Panc1 (cell line): ENCODE measurements at regions not wholly inside any gene's neighbourhood (a gene's known extent, or its start where the extent isn't known, plus 50 kb on each side); places are given as distances from the start of the nearest gene placed in this dataset.

ENCODE experiments used
- ATAC-seq: fragments of 200-7000 bp; cut with Tn5 transposase; 2 replicates; pipeline ENCODE4 v1.9.1; 2020; ENCODE audit warnings: mild to moderate bottlenecking, moderate library complexity
- BruUV-seq: library from RNA; stranded (reverse); fragments of 400-500 nt; replicated peaks from 2 replicates; lab custom pipeline; 2021; lab: Mats Ljungman, UMichigan
- CTCF ChIA-PET: fragments of 300-600 bp; sonication (Branson Sonifier 250); formaldehyde crosslinking; loops from one replicate; lab custom pipeline; 2022; ENCODE audit warnings: antibody characterized with exemption; lab: Charles Lee
- POLR2A ChIA-PET: fragments of 300-600 bp; sonication (Branson Sonifier 250); formaldehyde crosslinking; loops from one replicate; lab custom pipeline; 2022; ENCODE audit warnings: antibody characterized with exemption; lab: Charles Lee
- DNase-seq: peaks from one replicate; pipeline ENCODE4 v3.0.0-alpha.2; 2010; ENCODE audit warnings: low read depth, low spot score
- H3K27ac ChIP-seq: 2 replicates; pipeline ENCODE4 v1.5.1; 2011; ENCODE audit warnings: mild to moderate bottlenecking, low read length, inconsistent platforms
- H3K27me3 ChIP-seq: fragments of 200-500 bp; sonication (Bioruptor generic); 2 replicates; pipeline ENCODE4 v1.6.0; 2014; ENCODE audit warnings: low read length, inconsistent platforms; ENCODE audit not compliant: control insufficient read depth, insufficient read depth
- H3K36me3 ChIP-seq: fragments of 200-500 bp; sonication (Bioruptor generic); 2 replicates; pipeline ENCODE4 v1.5.1; 2014; ENCODE audit warnings: inconsistent platforms, mild to moderate bottlenecking, low read length, moderate library complexity; ENCODE audit not compliant: control insufficient read depth, insufficient read depth
- H3K4me1 ChIP-seq: 2 replicates; pipeline ENCODE4 v1.5.1; 2011; ENCODE audit warnings: inconsistent platforms, mild to moderate bottlenecking, low read length, moderate library complexity; ENCODE audit not compliant: control insufficient read depth, insufficient read depth
- H3K4me3 ChIP-seq, 2 experiments: 2 replicates each; pipeline ENCODE4 v1.5.1; 2011 to 2012; ENCODE audit warnings: low read depth in 2 of 2, low read length in 2 of 2, mild to moderate bottlenecking in 2 of 2, inconsistent platforms in 1 of 2, moderate library complexity in 1 of 2
- H3K9me3 ChIP-seq: fragments of 200-500 bp; sonication (Bioruptor generic); 2 replicates; pipeline ENCODE4 v1.5.1; 2014; ENCODE audit warnings: low read depth, mild to moderate bottlenecking, inconsistent platforms, low read length, moderate library complexity; ENCODE audit not compliant: control insufficient read depth, insufficient read depth
- POLR2AphosphoS5 ChIP-seq: IDR thresholded peaks from 2 replicates; pipeline ENCODE4 v1.6.1; 2012; ENCODE audit warnings: mild to moderate bottlenecking, low read depth, low read length, moderate library complexity
- SIN3A ChIP-seq: IDR thresholded peaks from 2 replicates; pipeline ENCODE4 v1.6.1; 2012; ENCODE audit warnings: low read depth, mild to moderate bottlenecking, low read length, moderate library complexity, borderline replicate concordance; ENCODE audit not compliant: insufficient read depth
- TCF7L2 ChIP-seq: IDR thresholded peaks from 2 replicates; pipeline ENCODE4 v1.6.1; 2011; ENCODE audit warnings: mild to moderate bottlenecking, low read depth, low read length, inconsistent platforms
- in situ Hi-C: cut with HindIII; loops from 2 replicates; pipeline ENCODE4 v1.10.0; 2016; ENCODE audit warnings: low sequenced_read_pairs, low pct_unique_long_range_greater_than_20kb
- intact Hi-C: fragments of 100-400 bp; cut with micrococcal nuclease; formaldehyde crosslinking; loops from one replicate; pipeline ENCODE4 v1.10.0; 2022; ENCODE audit not compliant: unreplicated experiment
- TF ChIP-seq, protein P1 (sequence below), 2 experiments: IDR thresholded peaks; 2 replicates each; pipeline ENCODE4 v1.6.1; 2011 to 2012; ENCODE audit warnings: low read depth in 2 of 2, control low read depth in 1 of 2, low read length in 1 of 2, mild to moderate bottlenecking in 1 of 2, moderate library complexity in 1 of 2; ENCODE audit not compliant: insufficient read depth in 1 of 2
- TF ChIP-seq, protein P2 (sequence below): fragments of 450-650 bp; IDR thresholded peaks from 2 replicates; pipeline ENCODE4 v1.5.1; 2017; ENCODE audit warnings: mild to moderate bottlenecking

DNA sequence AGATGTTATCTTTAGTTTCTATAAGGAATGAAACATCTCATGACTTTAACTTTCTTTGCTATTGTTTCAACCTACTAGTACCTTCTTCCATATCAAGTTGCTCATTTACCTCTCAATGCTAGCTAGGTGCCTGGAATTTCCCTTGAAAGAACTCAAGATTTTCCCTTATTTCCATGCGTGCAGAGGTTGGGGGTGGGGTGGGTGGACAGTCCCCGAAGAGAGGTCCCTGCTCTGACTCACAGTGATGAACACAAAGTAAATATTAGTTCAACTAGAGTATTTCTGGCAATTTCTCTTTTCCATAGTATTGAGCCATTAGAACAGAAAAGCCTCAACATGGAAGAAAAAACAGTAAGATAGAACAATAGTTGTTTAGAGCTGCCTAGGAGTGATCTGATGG is 239.0 kb upstream of the ZP4 start:
- TF ChIP-seq, protein P1, sequence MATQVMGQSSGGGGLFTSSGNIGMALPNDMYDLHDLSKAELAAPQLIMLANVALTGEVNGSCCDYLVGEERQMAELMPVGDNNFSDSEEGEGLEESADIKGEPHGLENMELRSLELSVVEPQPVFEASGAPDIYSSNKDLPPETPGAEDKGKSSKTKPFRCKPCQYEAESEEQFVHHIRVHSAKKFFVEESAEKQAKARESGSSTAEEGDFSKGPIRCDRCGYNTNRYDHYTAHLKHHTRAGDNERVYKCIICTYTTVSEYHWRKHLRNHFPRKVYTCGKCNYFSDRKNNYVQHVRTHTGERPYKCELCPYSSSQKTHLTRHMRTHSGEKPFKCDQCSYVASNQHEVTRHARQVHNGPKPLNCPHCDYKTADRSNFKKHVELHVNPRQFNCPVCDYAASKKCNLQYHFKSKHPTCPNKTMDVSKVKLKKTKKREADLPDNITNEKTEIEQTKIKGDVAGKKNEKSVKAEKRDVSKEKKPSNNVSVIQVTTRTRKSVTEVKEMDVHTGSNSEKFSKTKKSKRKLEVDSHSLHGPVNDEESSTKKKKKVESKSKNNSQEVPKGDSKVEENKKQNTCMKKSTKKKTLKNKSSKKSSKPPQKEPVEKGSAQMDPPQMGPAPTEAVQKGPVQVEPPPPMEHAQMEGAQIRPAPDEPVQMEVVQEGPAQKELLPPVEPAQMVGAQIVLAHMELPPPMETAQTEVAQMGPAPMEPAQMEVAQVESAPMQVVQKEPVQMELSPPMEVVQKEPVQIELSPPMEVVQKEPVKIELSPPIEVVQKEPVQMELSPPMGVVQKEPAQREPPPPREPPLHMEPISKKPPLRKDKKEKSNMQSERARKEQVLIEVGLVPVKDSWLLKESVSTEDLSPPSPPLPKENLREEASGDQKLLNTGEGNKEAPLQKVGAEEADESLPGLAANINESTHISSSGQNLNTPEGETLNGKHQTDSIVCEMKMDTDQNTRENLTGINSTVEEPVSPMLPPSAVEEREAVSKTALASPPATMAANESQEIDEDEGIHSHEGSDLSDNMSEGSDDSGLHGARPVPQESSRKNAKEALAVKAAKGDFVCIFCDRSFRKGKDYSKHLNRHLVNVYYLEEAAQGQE (IDR thresholded peaks at IDR 0.05; ENCODE audit: insufficient read depth in 1 of 2, low read depth in 2 of 2, low read length in 1 of 2), result no peak
- TF ChIP-seq, protein P2, sequence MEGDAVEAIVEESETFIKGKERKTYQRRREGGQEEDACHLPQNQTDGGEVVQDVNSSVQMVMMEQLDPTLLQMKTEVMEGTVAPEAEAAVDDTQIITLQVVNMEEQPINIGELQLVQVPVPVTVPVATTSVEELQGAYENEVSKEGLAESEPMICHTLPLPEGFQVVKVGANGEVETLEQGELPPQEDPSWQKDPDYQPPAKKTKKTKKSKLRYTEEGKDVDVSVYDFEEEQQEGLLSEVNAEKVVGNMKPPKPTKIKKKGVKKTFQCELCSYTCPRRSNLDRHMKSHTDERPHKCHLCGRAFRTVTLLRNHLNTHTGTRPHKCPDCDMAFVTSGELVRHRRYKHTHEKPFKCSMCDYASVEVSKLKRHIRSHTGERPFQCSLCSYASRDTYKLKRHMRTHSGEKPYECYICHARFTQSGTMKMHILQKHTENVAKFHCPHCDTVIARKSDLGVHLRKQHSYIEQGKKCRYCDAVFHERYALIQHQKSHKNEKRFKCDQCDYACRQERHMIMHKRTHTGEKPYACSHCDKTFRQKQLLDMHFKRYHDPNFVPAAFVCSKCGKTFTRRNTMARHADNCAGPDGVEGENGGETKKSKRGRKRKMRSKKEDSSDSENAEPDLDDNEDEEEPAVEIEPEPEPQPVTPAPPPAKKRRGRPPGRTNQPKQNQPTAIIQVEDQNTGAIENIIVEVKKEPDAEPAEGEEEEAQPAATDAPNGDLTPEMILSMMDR, result no peak
- TF ChIP-seq TCF7L2 (no peak), POLR2AphosphoS5 (no peak), SIN3A (no peak)
- H3K4me1 ChIP-seq, result no peaks in the 10 kb centered on the region
- no TSS peak for BruUV-seq
- H3K4me3 ChIP-seq, result no peak overlapping the region
- H3K27ac ChIP-seq, result no peak overlapping the region
- H3K36me3 ChIP-seq, result no peaks in the 10 kb centered on the region
- intact Hi-C loops, result loop anchor here (5.0 kb wide), 1 partner anchor 973 kb away; no protein-coding TSS in a partner anchor
- DNase-seq (no peak), ATAC-seq (no peak)
- in situ Hi-C loops, result no loop called here
- H3K9me3 ChIP-seq, result no peaks in the 10 kb centered on the region
- POLR2A ChIA-PET, result no interaction called here
- H3K27me3 ChIP-seq, result no peaks in the 10 kb centered on the region
- CTCF ChIA-PET, result no interaction called here

DNA sequence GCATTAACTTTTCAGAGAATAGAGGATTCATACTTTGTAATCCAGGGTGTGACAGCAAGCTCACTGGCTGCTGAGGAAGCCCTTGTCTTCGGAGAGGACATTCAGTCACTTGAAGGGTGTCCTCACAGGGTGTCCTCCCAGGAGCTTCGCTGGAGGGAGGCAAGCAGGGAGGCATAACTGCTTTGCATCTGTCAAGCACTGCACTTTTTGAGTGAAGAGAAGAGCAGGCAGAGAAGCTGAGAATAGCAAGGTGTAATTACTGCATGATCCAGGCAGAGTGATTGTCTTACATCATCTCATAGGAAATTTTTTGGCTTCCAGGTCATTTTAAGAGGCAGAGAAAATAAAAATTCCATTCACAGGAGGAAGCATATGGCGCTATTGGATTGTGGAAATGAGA is 232.5 kb upstream of the ZP4 start:
- no peaks in the 10 kb centered on the region for H3K4me1 ChIP-seq
- in situ Hi-C loops, result no loop called here
- no peaks in the 10 kb centered on the region for H3K36me3 ChIP-seq
- H3K4me3 ChIP-seq, result no peak overlapping the region
- ATAC-seq (no peak), DNase-seq (no peak)
- ChIA-PET POLR2A (no interaction called here), CTCF (no interaction called here)
- no TSS peak for BruUV-seq
- no peak overlapping the region for H3K27ac ChIP-seq
- no peaks in the 10 kb centered on the region for H3K27me3 ChIP-seq
- no peak for TF ChIP-seq POLR2AphosphoS5
- no peak for TF ChIP-seq TCF7L2
- no peak for TF ChIP-seq SIN3A
- TF ChIP-seq, protein P2, result no peak
- TF ChIP-seq, protein P1 (IDR thresholded peaks at IDR 0.05; ENCODE audit: insufficient read depth in 1 of 2, low read depth in 2 of 2, low read length in 1 of 2), result no peak
- intact Hi-C loops, result no loop called here
- no peaks in the 10 kb centered on the region; the same call in 1 of the 2 replicates for H3K9me3 ChIP-seq
